ENCODE measurements at regions not wholly inside any gene's neighbourhood (a gene's known extent, or its start where the extent isn't known, plus 50 kb on each side); places are given as distances from the start of the nearest gene placed in this dataset.

DNA sequence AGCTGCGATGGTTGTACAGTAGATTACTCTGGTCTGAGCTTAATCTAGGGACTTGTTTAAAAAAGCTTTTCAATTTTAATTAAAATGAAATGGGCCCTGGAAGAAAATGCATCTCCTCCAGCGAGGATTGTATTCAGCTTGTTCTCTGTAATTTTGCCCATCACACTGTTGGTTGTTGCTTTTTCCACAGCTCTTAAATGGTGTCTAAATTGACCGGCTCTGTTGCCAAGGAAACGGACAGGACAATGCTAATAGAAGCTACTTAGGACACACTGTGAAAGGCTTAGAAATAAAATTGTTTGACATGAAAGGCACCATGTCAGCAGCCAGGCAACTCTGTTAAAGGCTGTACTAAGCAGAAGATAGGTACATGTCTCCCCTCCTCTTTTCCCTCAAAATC is 116.7 kb upstream of the NRSN1 start:
- Histone ChIP-seq H3K9ac (ENCODE audit: low read depth, low read length, poor library complexity, severe bottlenecking) (no peak overlapping the region), H3K4me2 (ENCODE audit: low read depth, low read length, poor library complexity, severe bottlenecking) (no peak overlapping the region), H3K79me2 (ENCODE audit: insufficient read depth, low read length) (no peaks in the 10 kb centered on the region), H3K36me3 (ENCODE audit: insufficient read depth, low read length) (no peaks in the 10 kb centered on the region), H2AFZ (ENCODE audit: low read length) (no peak overlapping the region), H3F3A (ENCODE audit: low read depth) (no peaks in the 10 kb centered on the region), H3K27me3 (ENCODE audit: insufficient read depth, low read length, poor library complexity, severe bottlenecking) (no peaks in the 10 kb centered on the region), H4K20me1 (ENCODE audit: insufficient read depth, low read length, poor library complexity, severe bottlenecking) (no peaks in the 10 kb centered on the region), H3K9me3 (ENCODE audit: insufficient read depth, low read depth, low read length) (no peaks in the 10 kb centered on the region), H3K9me2 (replicated peaks; ENCODE audit: low read depth, low read length) (no peaks in the 10 kb centered on the region), H3K4me3 (ENCODE audit: low read length, poor library complexity, severe bottlenecking) (no peak overlapping the region), H3K4me1 (ENCODE audit: insufficient read depth, low read length, poor library complexity, severe bottlenecking) (no peaks in the 10 kb centered on the region)
- TF ChIP-seq, protein P1, sequence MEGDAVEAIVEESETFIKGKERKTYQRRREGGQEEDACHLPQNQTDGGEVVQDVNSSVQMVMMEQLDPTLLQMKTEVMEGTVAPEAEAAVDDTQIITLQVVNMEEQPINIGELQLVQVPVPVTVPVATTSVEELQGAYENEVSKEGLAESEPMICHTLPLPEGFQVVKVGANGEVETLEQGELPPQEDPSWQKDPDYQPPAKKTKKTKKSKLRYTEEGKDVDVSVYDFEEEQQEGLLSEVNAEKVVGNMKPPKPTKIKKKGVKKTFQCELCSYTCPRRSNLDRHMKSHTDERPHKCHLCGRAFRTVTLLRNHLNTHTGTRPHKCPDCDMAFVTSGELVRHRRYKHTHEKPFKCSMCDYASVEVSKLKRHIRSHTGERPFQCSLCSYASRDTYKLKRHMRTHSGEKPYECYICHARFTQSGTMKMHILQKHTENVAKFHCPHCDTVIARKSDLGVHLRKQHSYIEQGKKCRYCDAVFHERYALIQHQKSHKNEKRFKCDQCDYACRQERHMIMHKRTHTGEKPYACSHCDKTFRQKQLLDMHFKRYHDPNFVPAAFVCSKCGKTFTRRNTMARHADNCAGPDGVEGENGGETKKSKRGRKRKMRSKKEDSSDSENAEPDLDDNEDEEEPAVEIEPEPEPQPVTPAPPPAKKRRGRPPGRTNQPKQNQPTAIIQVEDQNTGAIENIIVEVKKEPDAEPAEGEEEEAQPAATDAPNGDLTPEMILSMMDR (conservative IDR thresholded peaks at IDR 0.05; ENCODE audit: low read length), result no peak
- TF ChIP-seq EZH2phosphoT487 (IDR thresholded peaks at IDR 0.05; ENCODE audit: borderline replicate concordance), result no peak

DNA sequence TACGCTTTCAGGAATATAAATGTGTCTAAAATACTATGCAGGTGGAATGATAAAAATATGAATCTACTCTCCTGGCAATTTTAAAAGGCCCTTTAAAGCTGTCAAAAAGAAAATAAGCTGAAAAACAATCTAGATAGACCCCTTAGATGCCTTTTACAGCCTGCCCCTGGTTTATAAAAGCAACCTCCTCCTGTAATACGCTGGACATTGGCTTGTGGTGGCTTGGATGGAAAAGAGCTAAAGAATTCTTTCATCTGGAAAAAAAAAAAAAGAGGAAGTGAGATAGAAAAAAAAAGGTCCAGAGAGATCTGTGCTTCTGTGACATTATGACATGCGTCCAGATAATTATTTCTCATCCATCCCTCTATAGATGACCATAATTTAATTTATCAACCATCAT is 115.9 kb upstream of the NRSN1 start:
- no peaks in the 10 kb centered on the region for H3K4me1 ChIP-seq (ENCODE audit: insufficient read depth, low read length, poor library complexity, severe bottlenecking)
- no peak overlapping the region for H3K4me2 ChIP-seq (ENCODE audit: low read depth, low read length, poor library complexity, severe bottlenecking)
- no peak overlapping the region for H3K9ac ChIP-seq (ENCODE audit: low read depth, low read length, poor library complexity, severe bottlenecking)
- no peaks in the 10 kb centered on the region for H3K27me3 ChIP-seq (ENCODE audit: insufficient read depth, low read length, poor library complexity, severe bottlenecking)
- H3K9me2 ChIP-seq (replicated peaks; ENCODE audit: low read depth, low read length), result no peaks in the 10 kb centered on the region
- H3F3A ChIP-seq (ENCODE audit: low read depth), result no peaks in the 10 kb centered on the region
- H4K20me1 ChIP-seq (ENCODE audit: insufficient read depth, low read length, poor library complexity, severe bottlenecking), result no peaks in the 10 kb centered on the region
- no peaks in the 10 kb centered on the region for H3K36me3 ChIP-seq (ENCODE audit: insufficient read depth, low read length)
- H2AFZ ChIP-seq (ENCODE audit: low read length), result no peak overlapping the region
- no peaks in the 10 kb centered on the region for H3K9me3 ChIP-seq (ENCODE audit: insufficient read depth, low read depth, low read length)
- no peak for TF ChIP-seq EZH2phosphoT487 (IDR thresholded peaks at IDR 0.05; ENCODE audit: borderline replicate concordance)
- no peak overlapping the region for H3K4me3 ChIP-seq (ENCODE audit: low read length, poor library complexity, severe bottlenecking)
- H3K79me2 ChIP-seq (ENCODE audit: insufficient read depth, low read length), result no peaks in the 10 kb centered on the region

DNA sequence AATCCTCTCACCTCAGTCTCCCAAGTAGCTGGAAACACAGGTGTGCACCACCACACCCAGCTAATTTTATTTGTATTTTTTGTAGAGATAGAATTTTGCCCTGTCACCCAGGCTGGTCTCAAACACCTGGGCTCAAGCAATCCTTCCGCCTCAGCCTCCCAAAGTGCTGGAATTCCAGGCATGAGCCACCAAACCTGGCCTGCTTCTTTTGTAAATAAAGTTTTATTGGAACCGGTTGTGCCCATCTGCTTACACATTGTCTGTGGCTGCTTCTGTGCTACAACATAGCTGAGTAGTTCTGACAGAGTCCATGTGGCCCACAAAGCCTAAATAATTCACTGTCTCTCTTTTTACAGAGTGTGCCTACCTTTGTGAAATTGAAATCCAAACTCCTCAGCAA is 109.7 kb upstream of the NRSN1 start:
- Histone ChIP-seq H3K9me3 (ENCODE audit: insufficient read depth, low read depth, low read length) (no peaks in the 10 kb centered on the region), H3F3A (ENCODE audit: low read depth) (no peaks in the 10 kb centered on the region), H3K9me2 (replicated peaks; ENCODE audit: low read depth, low read length) (no peaks in the 10 kb centered on the region), H3K4me3 (ENCODE audit: low read length, poor library complexity, severe bottlenecking) (no peak overlapping the region), H3K79me2 (ENCODE audit: insufficient read depth, low read length) (no peaks in the 10 kb centered on the region), H2AFZ (ENCODE audit: low read length) (no peak overlapping the region), H4K20me1 (ENCODE audit: insufficient read depth, low read length, poor library complexity, severe bottlenecking) (no peaks in the 10 kb centered on the region), H3K9ac (ENCODE audit: low read depth, low read length, poor library complexity, severe bottlenecking) (no peak overlapping the region), H3K36me3 (ENCODE audit: insufficient read depth, low read length) (no peaks in the 10 kb centered on the region), H3K4me1 (ENCODE audit: insufficient read depth, low read length, poor library complexity, severe bottlenecking) (no peaks in the 10 kb centered on the region), H3K27me3 (ENCODE audit: insufficient read depth, low read length, poor library complexity, severe bottlenecking) (no peaks in the 10 kb centered on the region), H3K4me2 (ENCODE audit: low read depth, low read length, poor library complexity, severe bottlenecking) (no peak overlapping the region)
- TF ChIP-seq EZH2phosphoT487 (IDR thresholded peaks at IDR 0.05; ENCODE audit: borderline replicate concordance), result no peak
- TF ChIP-seq, protein P1 (conservative IDR thresholded peaks at IDR 0.05; ENCODE audit: low read length), result no peak

DNA sequence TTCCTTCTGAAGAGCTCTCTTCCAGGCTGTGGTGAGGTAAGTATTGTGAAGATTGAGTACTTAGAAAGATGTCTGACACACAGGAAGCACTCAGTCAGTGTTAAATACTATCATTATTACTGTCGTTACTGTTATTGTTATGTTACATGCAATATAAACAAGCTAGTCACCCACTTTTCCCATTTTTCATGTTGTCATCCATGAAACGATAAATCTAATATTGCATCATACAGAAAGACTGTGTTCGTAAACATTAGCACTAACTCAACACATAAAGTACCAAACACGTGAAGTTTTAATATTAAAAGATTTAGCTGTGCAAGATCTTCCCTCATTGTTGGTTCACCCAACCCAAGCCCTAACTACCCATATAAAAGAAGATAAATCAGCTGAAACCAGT is 109.2 kb upstream of the NRSN1 start:
- H3K9ac ChIP-seq (ENCODE audit: low read depth, low read length, poor library complexity, severe bottlenecking), result no peak overlapping the region
- no peak overlapping the region for H2AFZ ChIP-seq (ENCODE audit: low read length)
- H3K9me3 ChIP-seq (ENCODE audit: insufficient read depth, low read depth, low read length), result no peaks in the 10 kb centered on the region
- TF ChIP-seq EZH2phosphoT487 (IDR thresholded peaks at IDR 0.05; ENCODE audit: borderline replicate concordance), result no peak
- TF ChIP-seq, protein P1 (conservative IDR thresholded peaks at IDR 0.05; ENCODE audit: low read length), result no peak
- H3K4me1 ChIP-seq (ENCODE audit: insufficient read depth, low read length, poor library complexity, severe bottlenecking), result no peaks in the 10 kb centered on the region
- no peaks in the 10 kb centered on the region for H3K9me2 ChIP-seq (replicated peaks; ENCODE audit: low read depth, low read length)
- no peak overlapping the region for H3K4me3 ChIP-seq (ENCODE audit: low read length, poor library complexity, severe bottlenecking)
- no peaks in the 10 kb centered on the region for H3K36me3 ChIP-seq (ENCODE audit: insufficient read depth, low read length)
- H3K79me2 ChIP-seq (ENCODE audit: insufficient read depth, low read length), result no peaks in the 10 kb centered on the region
- H3K27me3 ChIP-seq (ENCODE audit: insufficient read depth, low read length, poor library complexity, severe bottlenecking), result no peaks in the 10 kb centered on the region
- H3F3A ChIP-seq (ENCODE audit: low read depth), result no peaks in the 10 kb centered on the region
- no peaks in the 10 kb centered on the region for H4K20me1 ChIP-seq (ENCODE audit: insufficient read depth, low read length, poor library complexity, severe bottlenecking)
- H3K4me2 ChIP-seq (ENCODE audit: low read depth, low read length, poor library complexity, severe bottlenecking), result no peak overlapping the region

All from Loucy (cell line).